Umbilical cord (tissue), 1 donor: ENCODE measurements at regions not wholly inside any gene's neighbourhood (a gene's known extent, or its start where the extent isn't known, plus 50 kb on each side); places are given as distances from the start of the nearest gene placed in this dataset.

Source experiments
- DNase-seq: peaks from one replicate; pipeline ENCODE4 v3.0.0-alpha.2; 2015; ENCODE audit warnings: low spot score

DNA sequence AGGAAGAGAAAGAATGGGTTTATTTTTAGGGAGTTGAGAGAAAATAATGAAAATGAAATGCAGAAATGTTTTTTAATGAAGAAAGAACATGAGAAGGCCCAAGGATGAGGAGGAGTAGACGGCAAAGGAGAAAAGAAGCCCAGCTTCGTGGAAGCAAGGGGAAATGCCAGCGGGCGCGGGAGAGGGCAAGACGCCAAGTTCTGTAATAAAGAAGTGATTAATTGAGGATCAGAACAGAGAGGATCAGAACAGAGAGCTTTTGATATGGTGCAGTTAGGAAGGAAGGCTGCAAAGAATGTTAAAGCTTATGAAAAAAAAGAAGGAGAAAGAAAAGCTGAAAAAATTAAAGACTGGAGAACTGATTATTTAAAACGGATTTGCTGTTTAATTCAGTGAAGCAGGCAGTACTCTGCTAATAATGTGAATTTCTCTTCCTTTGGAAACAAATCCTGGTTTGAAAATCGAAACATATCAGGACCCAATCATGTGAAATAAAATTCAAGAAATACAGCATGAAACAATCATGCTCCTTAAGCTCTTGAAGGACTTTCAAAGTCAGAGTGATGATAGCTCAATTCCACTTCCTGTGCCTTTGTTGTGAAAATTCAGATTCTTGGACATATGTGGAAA lies 99.3 kb upstream of the SOX1 start:
- no peak for DNase-seq

- no peak for DNase-seq
Observed at GRCh38 chr13:111968336-111969010, 98.5 kb upstream of the SOX1 start.

DNA sequence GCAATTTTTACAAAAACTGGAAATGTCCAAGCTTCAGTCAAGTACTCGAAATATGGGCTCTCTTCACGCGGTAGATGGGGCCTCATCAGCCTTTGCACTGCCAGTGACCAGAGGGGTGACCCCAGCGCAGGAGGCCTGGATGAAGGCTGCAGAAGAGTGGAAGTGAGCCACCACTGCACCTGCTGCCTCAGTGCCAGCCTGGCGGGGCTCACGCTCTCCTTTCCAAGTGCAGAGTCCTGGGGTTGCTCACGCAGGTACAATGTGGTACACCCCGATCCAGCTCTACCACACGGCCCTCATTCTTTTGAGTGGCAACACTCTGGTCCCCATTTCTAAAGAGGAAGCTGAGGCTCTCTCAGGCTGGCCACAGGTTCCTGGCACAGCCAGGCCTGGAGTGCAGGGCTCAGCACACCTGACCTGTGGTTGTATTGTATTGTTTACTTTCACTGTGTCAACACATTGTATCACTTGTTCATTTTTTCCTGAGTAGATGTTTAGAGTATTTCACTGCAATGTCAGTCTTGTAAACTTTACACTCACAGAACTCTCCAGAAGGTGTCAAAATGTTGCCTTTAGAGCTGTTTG lies 97.3 kb upstream of the SOX1 start:
- no peak for DNase-seq

GRCh38 chr13:111970494-111971141 lies 96.3 kb upstream of the SOX1 start:
- DNase-seq, result no peak

DNA sequence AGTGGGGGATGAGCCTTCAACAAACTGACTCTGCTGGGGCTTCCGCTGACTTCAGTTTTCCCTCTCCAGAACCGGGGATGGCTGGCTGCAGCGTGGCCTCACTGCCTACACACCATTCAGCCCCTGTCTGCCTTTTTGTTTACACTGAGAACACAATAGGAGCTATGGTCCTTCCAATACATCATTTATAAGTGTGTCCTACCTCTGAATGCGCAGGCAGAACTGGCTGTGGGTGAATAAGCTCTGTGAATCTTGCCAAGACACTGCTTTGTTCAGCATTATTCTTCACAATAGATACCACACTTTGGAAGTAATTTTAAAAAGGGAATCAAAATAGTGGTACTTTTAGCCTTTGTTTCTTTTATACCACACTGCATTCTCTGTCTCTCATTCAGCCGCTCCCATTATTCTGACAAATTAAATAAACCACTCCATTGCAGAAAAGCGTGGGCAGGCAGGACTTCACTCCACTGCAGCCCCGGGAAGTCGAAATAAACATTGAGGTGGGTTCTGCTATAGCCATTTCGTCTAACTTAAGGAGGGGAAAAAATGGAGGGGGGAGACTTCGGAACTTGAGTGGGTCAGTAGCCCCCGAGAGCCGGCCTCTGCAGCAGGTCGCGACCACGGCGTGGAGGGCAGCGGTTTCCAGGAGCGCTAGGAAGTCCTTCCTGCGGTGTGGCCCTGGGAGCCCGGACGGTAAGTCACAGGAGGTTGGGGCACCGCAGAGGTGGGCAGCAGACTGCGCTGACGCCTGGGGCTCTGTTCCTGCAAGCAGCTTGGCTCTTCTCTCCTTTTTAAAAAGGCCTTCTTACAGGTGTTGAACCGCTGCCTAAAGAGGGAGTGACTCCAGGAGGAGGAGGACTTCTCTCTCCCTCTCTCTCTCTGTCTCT lies 94.8 kb upstream of the SOX1 start:
- DNase-seq, result no peak

DNA sequence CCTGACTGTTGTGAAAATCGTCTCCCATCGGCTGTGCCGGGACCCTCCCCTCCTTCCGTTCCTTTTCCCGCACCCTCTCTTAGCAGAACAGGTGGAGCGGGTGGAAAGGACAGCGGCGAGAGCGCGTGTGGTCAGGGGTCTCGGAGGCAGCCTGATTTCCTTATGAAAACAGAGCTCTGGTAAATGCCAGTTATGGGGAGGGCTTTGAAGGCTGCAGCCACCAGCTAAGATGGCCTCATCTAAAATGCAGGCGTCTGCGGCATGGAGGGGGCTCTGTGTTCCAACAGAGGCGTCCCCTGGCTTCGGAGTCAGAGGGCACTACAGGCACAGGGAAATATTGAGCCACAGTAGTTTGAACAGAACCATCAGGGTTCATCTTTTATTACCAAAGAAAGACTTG lies 93.8 kb upstream of the SOX1 start:
- no peak for DNase-seq

- DNase-seq, result no peak
Observed at GRCh38 chr13:111973605-111974340, 93.2 kb upstream of the SOX1 start.

DNA sequence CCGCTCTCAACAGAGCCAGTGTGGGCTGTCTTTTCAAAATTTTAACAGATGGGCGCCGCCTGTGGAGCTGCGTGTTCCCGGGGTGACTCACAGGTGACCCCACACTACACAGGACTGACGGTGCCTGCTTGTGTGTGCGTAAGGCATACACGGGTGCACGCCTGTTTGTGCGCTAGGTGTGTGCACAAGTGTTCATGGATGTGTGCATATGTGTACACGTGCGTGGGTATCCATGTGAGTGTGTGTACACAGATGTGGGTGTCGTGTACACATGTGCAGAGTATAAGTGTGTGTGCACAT lies 92.7 kb upstream of the SOX1 start:
- DNase-seq, result no peak

GRCh38 chr13:111975539-111976473 lies 91.1 kb upstream of the SOX1 start:
- DNase-seq, result no peak

DNA sequence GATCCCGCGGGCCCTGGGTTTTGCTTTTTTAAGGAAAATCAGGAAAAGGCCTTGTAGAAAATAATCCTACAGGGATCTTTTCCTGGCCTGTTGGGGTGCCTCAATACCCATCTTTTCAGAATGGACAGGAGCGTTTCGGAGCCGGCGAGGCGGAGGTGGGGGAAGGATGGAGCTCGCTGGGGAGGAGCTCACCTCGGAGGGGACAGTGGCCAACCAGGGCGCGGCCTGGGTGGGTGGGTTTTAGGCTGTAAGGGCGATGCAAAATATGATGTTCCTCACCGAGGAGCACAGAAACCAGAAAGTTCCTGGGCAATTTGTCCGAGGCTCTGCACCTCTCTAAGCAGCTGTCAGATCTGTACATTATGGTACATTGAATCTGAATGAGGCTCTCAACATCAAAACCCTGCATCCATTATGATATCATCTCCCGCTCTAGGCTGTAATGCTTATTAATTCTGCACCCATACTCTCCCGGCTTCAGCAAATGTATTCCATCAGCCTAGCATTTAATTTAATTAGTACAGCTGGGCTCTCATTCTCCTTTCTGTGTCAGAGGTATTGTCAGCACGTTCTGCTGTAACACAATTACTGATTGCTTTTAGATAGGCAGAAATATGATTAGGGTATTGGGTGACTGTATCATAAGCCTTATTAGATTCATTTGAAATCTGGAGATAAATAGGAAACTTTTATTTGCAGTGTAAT lies 90.3 kb upstream of the SOX1 start:
- DNase-seq, result no peak

GRCh38 chr13:111977179-111977506 lies 89.8 kb upstream of the SOX1 start:
- no peak for DNase-seq

- DNase-seq, result no peak
Observed at GRCh38 chr13:111978546-111978945, 88.4 kb upstream of the SOX1 start.

DNA sequence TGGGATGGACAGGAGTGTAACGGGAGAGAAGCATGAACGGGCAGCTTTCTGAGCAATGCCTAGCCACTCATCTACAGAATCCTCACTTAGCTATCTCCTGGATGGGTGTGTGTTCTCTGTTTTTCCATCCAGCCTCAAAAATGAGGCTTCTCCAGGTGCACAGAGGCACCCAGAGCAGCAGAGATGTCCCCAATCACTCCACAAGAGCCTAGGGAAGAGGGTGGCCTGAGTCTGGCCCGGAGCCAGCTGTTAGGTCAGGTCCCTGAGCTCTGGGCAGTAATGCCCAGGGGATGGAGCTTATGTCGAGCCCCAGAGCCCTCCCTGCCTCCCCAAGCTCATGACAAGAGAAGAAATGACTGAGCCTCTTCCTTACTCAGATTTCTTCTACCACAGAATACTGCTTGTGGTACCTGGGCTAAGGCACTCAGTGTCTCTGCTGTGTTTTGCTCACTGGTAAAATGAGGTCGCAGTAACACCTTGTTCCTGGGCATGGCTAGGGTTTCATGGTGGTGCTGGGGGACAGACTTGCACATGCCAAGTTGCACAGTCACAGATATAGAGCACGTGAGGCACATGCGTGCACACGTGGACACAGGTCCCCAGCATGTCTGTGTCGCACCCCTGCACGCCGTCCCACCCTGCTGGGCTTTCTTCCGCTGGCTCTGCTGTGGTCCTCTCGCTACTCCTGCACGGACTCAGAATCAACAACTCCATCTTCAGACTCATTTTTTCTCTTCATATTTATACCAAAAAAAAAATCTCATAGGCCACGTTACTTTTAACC lies 86.6 kb upstream of the SOX1 start:
- DNase-seq, result no peak

GRCh38 chr13:111981006-111981405 lies 85.9 kb upstream of the SOX1 start:
- DNase-seq, result no peak

DNA sequence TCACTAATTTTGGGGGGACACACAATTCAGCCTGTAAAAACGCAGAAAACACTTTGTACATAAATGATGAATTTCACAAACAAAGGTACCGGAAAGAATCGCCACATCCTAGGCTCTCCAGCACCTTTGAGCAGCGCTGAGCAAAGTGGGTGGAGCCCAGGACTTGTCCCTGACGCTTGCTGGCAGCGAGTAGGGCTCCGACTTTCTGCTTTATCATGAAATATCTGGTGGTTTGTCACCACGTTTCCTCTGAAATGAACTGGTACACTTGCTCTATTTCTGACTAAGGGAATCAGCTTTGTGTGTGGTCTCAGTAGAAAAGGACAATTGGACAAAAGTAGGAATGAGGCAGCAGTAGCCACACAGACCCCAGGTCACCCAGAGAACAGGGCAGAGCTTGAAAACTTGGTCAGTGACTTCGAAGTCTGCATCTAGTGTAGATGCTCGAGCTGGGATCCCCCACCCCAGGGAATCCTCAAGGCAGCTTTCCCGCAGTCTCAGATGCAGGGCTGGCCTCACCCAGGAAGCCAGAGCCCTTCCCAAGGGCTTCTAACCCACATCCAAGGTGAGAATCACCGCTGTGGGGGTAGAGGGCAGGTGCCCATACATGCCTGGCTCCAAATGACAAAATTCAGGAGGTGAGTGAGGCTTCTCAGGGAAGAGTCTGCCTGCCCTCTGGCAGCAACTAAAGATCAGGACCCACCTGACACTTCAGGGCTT lies 85.3 kb upstream of the SOX1 start:
- no peak for DNase-seq

DNA sequence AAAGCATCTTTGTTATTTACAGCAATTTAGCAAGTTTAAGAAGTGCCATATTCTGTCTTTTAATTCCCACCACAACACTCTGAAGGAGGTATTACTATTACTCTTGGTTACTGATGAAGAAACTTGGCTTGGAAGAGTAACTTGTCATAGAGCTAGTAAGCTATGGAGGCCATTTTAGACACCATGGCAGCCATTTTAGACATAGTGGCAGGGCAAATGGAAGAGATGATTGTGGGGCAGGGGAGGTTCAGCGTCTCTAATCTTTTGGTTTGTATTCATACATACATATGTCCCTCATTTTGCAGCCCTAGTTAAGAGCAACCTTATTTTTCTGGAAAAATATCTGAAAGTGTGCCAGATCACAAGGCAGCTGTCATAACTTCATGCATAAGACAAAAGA lies 82.6 kb upstream of the SOX1 start:
- no peak for DNase-seq

- DNase-seq, result no peak
Observed at GRCh38 chr13:111990362-111990761, 76.6 kb upstream of the SOX1 start.

DNA sequence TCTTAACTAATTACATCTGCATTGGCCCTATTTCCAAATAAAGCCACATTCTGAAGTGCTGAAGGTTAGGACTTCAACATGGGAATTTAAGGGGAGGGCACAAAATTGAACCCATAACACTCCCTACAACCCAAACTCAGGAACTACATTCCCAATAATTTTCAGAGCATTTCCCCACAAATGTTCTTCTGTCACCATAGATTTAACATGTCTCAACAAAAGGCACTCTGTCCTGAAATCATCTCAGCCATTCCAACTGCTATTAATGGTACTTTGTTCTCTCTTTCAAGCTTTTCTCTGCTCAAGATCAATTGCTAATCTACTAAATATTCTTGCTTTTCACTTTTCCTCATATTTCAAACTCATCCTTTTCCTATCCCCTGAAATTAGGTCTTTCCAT lies 74.0 kb upstream of the SOX1 start:
- no peak for DNase-seq
